Left ventricle myocardium inferior (tissue), 1 donor: ENCODE measurements at regions not wholly inside any gene's neighbourhood (a gene's known extent, or its start where the extent isn't known, plus 50 kb on each side); places are given as distances from the start of the nearest gene placed in this dataset.

Experiments
- DNase-seq: peaks from one replicate; pipeline ENCODE4 v3.0.0-alpha.2; 2020
- H3K27ac ChIP-seq: fragments of 200-600 bp; replicated peaks from 2 replicates; pipeline ENCODE4 v1.8.0; 2021
- H3K27me3 ChIP-seq: fragments of 200-600 bp; 2 replicates; pipeline ENCODE4 v1.8.0; 2021; ENCODE audit warnings: low read depth
- H3K36me3 ChIP-seq: fragments of 200-600 bp; 2 replicates; pipeline ENCODE4 v1.8.0; 2021
- H3K4me1 ChIP-seq: fragments of 200-600 bp; 2 replicates; pipeline ENCODE4 v1.8.0; 2021
- H3K4me3 ChIP-seq: fragments of 200-600 bp; 2 replicates; pipeline ENCODE4 v1.8.0; 2021; ENCODE audit warnings: mild to moderate bottlenecking, moderate library complexity
- H3K9me3 ChIP-seq: fragments of 200-600 bp; replicated peaks from 2 replicates; pipeline ENCODE4 v1.8.0; 2021
- intact Hi-C: fragments of 100-400 bp; cut with micrococcal nuclease; formaldehyde crosslinking; loops from one replicate; pipeline ENCODE4 v1.11.0; 2022
- TF ChIP-seq, protein P1 (sequence below): fragments of 200-600 bp; IDR thresholded peaks from 2 replicates; pipeline ENCODE4 v1.8.0; 2021; ENCODE audit warnings: antibody characterized with exemption, mild to moderate bottlenecking, borderline replicate concordance
- donor health status: DM: no; HTN: yes; CAD: no; lungs with severe emphysema.

DNA sequence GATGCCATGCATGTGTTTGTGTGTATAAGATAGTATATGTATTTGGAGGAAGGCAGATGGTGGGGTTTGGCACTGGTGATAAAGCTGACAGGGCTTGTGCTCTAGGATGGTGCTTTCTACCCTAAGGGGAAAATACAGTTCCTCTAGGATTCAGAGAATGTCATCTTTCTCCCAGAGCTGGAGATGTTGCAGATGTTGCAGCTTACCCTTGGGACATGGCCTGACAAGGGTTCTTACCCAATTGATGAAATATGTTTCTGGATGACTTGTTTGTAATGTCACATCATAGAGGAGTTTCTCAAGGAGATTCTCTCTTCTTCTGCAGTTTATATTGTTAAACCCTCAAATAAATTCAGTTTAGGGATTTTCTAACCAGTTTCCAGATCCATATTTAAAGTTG lies 52.5 kb upstream of the PITX2 start:
- no peak overlapping the region for H3K4me3 ChIP-seq
- H3K27ac ChIP-seq, result no peak overlapping the region
- no peaks in the 10 kb centered on the region for H3K36me3 ChIP-seq
- DNase-seq, result no peak
- TF ChIP-seq, protein P1, sequence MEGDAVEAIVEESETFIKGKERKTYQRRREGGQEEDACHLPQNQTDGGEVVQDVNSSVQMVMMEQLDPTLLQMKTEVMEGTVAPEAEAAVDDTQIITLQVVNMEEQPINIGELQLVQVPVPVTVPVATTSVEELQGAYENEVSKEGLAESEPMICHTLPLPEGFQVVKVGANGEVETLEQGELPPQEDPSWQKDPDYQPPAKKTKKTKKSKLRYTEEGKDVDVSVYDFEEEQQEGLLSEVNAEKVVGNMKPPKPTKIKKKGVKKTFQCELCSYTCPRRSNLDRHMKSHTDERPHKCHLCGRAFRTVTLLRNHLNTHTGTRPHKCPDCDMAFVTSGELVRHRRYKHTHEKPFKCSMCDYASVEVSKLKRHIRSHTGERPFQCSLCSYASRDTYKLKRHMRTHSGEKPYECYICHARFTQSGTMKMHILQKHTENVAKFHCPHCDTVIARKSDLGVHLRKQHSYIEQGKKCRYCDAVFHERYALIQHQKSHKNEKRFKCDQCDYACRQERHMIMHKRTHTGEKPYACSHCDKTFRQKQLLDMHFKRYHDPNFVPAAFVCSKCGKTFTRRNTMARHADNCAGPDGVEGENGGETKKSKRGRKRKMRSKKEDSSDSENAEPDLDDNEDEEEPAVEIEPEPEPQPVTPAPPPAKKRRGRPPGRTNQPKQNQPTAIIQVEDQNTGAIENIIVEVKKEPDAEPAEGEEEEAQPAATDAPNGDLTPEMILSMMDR, result no peak
- H3K9me3 ChIP-seq, result no peaks in the 10 kb centered on the region
- H3K27me3 ChIP-seq, result peaks cover 21% of the 10 kb centered on the region
- intact Hi-C loops, result no loop called here
- H3K4me1 ChIP-seq, result no peaks in the 10 kb centered on the region

DNA sequence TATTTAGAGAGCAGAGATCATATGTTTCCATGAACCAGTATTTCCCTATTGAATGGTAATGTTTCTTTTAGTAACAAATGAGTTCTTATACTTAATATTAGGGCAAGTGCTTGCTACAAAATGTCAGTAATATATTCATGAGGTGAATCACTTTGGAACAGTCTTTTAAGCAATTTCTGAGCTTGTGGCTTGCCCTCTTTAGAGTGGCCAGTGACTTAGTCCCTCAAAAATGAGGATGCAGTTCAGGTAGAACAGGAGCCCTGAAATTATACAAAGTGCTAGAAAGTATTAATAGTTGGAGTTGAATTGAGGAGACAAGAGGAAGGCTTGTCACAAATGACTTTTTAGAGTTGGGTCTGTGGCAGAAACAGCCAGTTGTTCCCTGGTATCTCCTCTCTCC lies 53.4 kb upstream of the PITX2 start:
- intact Hi-C loops, result no loop called here
- Histone ChIP-seq H3K4me3 (no peak overlapping the region), H3K27ac (no peak overlapping the region), H3K4me1 (no peaks in the 10 kb centered on the region), H3K9me3 (no peaks in the 10 kb centered on the region), H3K27me3 (peaks cover 21% of the 10 kb centered on the region), H3K36me3 (no peaks in the 10 kb centered on the region)
- TF ChIP-seq, protein P1, result no peak
- DNase-seq, result no peak

DNA sequence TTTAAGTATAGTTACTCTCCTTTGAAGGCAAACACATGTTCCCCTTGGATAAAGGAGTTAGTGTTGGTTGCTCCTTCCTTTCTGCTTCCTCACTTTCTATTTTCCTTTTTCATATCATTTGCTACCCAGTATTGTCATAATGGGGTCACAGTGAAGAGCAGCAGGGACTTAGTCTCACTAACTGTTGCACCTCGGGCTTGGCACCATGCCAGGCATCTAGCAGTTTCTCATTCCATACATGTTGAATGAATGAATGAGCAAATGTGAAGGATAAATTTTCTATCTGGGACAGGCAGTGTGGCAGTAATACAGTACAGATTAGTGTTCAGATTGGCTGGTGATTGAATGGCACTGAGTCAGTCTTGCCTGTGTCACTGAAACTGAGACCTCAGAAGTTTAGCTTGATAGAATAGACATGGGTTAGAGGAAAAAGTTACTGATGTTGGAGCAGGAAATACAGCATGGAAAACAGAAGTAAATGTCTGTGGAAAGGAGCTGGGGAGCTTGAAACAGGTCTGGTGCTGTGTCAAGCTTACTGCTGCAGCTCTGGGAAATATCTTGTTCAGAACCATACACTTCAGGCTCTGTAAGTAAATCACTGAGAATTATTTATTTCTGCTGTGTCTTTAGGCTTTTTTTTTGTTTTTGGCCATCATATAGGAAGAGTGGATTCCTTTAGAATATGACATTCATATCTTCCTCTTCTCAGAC lies 55.8 kb upstream of the PITX2 start:
- Histone ChIP-seq H3K36me3 (no peaks in the 10 kb centered on the region), H3K4me3 (no peak overlapping the region), H3K9me3 (no peaks in the 10 kb centered on the region), H3K27ac (no peak overlapping the region), H3K4me1 (no peaks in the 10 kb centered on the region), H3K27me3 (peaks cover 21% of the 10 kb centered on the region)
- no peak for DNase-seq
- intact Hi-C loops, result no loop called here
- TF ChIP-seq, protein P1, result no peak

DNA sequence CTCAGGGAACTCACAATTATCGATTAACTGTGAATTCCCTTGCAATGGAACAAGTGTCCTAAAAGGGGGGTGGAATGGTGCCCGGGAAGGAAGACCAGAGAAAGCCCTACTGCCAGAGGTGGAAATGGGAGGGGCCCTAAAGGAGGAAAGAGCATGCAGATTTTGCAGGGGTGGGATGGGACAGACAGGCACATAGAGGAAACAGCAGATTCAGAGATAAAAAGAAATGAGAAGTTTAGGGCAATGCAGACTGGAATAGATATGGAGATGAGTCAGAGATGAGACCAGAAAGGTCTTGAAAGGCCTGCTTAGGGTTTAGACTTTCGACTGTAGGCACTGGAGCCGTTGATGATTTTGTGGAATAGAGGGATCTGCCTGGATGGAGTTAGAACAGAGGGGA lies 57.4 kb upstream of the PITX2 start:
- no peak for DNase-seq
- no peaks in the 10 kb centered on the region for H3K36me3 ChIP-seq
- intact Hi-C loops, result no loop called here
- H3K4me1 ChIP-seq, result no peaks in the 10 kb centered on the region
- H3K27ac ChIP-seq, result no peak overlapping the region
- H3K27me3 ChIP-seq, result peaks cover 21% of the 10 kb centered on the region
- no peaks in the 10 kb centered on the region for H3K9me3 ChIP-seq
- H3K4me3 ChIP-seq, result no peak overlapping the region
- TF ChIP-seq, protein P1, result no peak

DNA sequence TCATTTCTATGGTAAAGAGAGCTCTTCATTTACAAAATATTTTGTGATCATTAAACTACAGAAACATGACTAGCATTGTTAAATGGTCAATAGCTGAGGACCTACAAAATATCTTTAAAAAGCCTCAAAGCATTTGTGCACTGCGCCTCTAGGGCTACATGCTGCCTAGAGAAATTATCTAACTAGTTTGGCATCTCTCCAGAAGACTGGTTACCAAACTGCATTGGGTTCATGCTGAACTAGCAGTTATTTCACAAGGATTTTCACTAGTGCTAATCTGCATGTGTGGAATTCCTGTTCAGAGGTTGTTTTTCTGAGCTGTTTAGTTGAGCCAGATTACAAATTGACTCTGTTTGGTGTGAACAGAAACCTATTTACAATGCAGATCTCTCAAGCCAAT lies 58.5 kb upstream of the PITX2 start:
- H3K36me3 ChIP-seq, result no peaks in the 10 kb centered on the region
- no peak overlapping the region for H3K4me3 ChIP-seq
- H3K4me1 ChIP-seq, result no peaks in the 10 kb centered on the region
- TF ChIP-seq, protein P1, result no peak
- H3K9me3 ChIP-seq, result no peaks in the 10 kb centered on the region
- no peak for DNase-seq
- H3K27me3 ChIP-seq, result peaks cover 21% of the 10 kb centered on the region
- H3K27ac ChIP-seq, result no peak overlapping the region
- intact Hi-C loops, result no loop called here
